Neuron (in vitro differentiated cells): ENCODE measurements at regions not wholly inside any gene's neighbourhood (a gene's known extent, or its start where the extent isn't known, plus 50 kb on each side); places are given as distances from the start of the nearest gene placed in this dataset.

ENCODE experiments used
- H2AFZ ChIP-seq: one replicate; pipeline ENCODE4 v1.6.1; 2013; ENCODE audit warnings: low read depth, mild to moderate bottlenecking, inconsistent platforms, low read length, moderate library complexity
- H3K27me3 ChIP-seq: one replicate; pipeline ENCODE4 v1.6.1; 2013; ENCODE audit warnings: low read length; ENCODE audit not compliant: insufficient read depth
- H3K36me3 ChIP-seq: one replicate; pipeline ENCODE4 v1.6.1; 2013; ENCODE audit warnings: low read length; ENCODE audit not compliant: insufficient read depth
- H3K4me1 ChIP-seq: one replicate; pipeline ENCODE4 v1.6.1; 2013; ENCODE audit warnings: low read length; ENCODE audit not compliant: insufficient read depth
- H3K4me3 ChIP-seq: 2 replicates; pipeline ENCODE4 v1.5.1; 2013; ENCODE audit warnings: mild to moderate bottlenecking, low read length, moderate library complexity
- H3K9me3 ChIP-seq: one replicate; pipeline ENCODE4 v1.6.1; 2013; ENCODE audit warnings: low read length

DNA sequence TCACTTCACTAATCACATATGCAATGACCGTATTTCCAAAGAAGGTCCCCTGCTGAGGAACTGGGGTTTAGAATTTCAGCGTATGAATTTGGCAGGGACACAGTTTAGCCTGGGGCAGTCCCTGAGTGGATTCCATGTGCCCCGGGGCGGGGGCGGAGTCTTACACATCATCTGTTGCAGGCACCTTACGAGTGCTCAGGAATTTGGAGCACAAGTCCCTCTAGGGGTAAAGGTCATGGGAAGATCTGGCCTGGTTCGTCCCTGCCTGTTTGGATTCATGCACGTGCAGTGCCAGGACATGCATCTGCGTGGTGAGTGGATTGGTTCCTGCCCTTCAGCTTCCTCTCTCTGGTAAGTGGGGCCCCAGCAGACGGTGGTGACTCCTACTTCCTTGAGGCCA is 208.3 kb upstream of the C1orf174 start:
- peaks cover 7% of the 10 kb centered on the region for H3K27me3 ChIP-seq
- no peaks in the 10 kb centered on the region for H3K36me3 ChIP-seq
- no peaks in the 10 kb centered on the region for H3K9me3 ChIP-seq
- H3K4me3 ChIP-seq = no peak overlapping the region
- H2AFZ ChIP-seq = no peak overlapping the region
- H3K4me1 ChIP-seq = no peaks in the 10 kb centered on the region

DNA sequence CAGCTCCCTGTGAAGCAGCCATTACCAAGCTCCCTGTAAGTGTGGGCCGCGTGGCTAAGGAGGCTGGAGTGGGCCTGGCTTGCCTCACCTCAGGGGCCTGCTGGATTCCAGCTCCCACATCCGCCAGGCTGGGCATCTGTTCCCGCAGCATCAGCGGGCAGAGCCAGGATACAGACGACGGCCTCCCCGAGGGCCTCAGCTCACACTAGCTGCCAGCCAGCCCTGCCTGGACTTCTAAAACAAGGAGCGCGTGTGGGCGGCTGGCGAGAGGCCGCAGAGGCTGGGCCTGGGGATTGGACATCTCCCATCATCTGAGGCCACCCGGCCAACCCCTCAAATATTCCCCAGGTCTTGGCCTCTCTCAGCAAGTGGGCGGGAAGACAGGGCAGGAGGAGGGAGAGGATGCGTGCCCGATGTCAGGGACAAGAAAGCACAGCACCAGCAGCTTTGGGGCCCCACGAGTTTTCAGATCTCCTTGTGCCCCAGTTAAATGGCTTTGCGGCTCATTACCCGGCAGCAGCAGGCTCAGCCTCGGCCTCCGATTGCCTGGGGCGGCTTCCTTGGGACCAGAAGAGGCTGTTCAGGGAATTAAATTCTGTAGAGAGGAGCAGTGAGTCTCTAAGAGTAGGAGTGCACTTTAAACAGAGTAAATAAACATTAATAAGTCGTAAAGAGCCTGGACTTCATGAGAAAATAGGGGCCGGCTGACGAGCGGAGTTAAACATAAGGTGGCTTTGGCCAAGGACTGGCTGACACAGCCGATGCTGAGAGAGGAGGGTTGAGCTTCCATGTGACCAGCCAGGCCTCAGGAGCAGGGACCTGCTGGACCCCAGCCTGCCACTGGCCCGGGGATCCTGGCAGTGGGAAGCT is 208.9 kb upstream of the C1orf174 start:
- no peaks in the 10 kb centered on the region for H3K9me3 ChIP-seq
- H3K4me3 ChIP-seq = no peak overlapping the region
- H3K36me3 ChIP-seq = no peaks in the 10 kb centered on the region
- no peak overlapping the region for H2AFZ ChIP-seq
- H3K4me1 ChIP-seq = no peaks in the 10 kb centered on the region
- H3K27me3 ChIP-seq = peaks cover 7% of the 10 kb centered on the region

DNA sequence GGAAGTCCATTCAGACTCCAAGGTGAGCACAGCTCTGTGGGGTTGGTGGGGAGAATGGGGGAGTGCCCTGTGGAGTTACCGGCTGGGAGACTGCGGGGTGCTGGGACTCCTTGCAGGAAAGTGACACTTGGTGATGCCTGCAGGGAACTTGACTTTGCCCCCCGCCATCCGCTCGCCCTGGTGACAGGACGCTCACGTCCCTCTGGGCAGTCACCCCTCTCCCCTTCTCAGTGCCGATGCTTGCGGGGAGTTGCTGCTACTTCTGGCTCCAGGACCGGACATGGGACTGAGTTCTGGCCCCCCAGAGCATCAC is 209.5 kb upstream of the C1orf174 start:
- Histone ChIP-seq H3K27me3 (peaks cover 7% of the 10 kb centered on the region), H3K36me3 (no peaks in the 10 kb centered on the region), H3K4me3 (no peak overlapping the region), H2AFZ (no peak overlapping the region), H3K4me1 (no peaks in the 10 kb centered on the region), H3K9me3 (no peaks in the 10 kb centered on the region)

DNA sequence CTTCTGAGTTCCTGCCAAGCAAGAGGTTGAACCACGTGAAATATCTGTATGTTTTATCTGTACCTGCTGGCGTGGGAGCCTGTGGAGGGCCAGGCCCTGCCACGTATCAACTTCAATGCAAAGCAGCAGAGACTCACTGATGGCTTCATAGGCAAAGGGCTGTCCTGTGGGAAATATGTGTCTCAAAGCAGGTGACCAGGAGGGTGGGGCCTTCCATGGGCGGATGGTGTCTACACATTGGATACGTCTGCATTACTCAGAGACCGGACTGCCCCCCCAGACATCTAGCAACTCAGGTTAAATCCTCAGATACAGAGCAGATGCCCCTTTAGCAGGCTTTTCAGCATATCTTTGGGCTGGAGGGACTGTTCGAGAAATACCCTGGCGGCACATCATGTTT is 210.8 kb upstream of the C1orf174 start:
- no peak overlapping the region for H3K4me3 ChIP-seq
- no peak overlapping the region for H2AFZ ChIP-seq
- H3K9me3 ChIP-seq = no peaks in the 10 kb centered on the region
- H3K4me1 ChIP-seq = no peaks in the 10 kb centered on the region
- H3K27me3 ChIP-seq = peaks cover 7% of the 10 kb centered on the region
- no peaks in the 10 kb centered on the region for H3K36me3 ChIP-seq

DNA sequence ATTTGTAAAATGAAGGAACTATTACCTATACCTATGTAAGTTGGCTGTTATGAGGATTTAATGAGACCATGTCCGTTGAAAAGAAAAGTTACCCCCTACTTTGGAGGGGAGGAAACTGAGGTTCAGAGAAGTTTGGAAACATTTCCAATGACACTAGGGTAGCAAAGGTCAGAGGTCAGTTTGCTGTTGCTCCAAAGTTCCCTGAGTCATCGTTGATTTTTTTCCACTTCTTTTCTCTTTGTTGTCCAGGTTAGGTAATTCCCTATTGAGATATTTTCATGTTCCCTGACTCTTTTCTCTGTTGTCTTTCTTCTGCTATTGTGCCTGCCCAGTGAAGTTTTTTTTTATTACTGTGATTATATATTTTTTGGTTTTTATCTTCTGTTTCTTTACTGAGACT is 213.8 kb upstream of the C1orf174 start:
- Histone ChIP-seq H2AFZ (no peak overlapping the region), H3K4me1 (no peaks in the 10 kb centered on the region), H3K36me3 (no peaks in the 10 kb centered on the region), H3K4me3 (no peak overlapping the region), H3K9me3 (no peaks in the 10 kb centered on the region), H3K27me3 (peaks cover 9% of the 10 kb centered on the region)

DNA sequence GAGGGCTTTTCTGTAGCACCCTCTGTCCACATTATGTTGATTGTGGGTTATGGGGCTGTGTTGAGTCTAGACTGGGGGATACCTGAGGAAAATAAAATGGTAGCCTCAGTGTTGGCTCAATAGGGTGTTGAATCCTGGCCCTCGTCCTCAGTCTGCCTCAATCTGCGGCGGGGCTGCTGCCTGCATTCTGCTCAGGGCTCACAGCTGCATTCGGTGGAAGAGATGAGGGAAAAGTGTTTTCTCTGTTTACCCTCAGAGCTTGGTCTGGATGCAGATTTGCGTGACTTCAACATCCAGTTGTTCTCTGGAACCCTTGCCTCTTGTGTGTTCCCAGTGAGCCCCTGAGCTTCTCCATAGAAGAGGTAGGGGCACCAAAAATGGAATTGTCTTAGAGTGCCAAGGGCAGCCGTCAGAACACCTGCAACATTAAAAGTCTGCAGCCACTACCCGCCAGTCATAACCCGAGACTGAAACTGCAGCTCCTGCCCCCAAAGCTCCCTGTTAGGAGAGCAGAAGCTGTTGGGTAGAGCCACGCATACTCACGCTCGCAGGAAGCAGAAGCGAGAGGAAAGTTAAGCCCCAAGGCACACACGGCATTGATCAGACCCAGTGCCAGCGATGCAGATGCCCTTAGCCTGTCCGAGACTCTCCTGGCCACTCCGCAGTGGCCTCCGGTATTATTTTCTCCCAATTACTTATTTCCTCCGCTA is 215.3 kb upstream of the C1orf174 start:
- H3K4me3 ChIP-seq = no peak overlapping the region
- no peak overlapping the region for H2AFZ ChIP-seq
- no peaks in the 10 kb centered on the region for H3K4me1 ChIP-seq
- H3K9me3 ChIP-seq = no peaks in the 10 kb centered on the region
- peaks cover 12% of the 10 kb centered on the region for H3K27me3 ChIP-seq
- no peaks in the 10 kb centered on the region for H3K36me3 ChIP-seq

DNA sequence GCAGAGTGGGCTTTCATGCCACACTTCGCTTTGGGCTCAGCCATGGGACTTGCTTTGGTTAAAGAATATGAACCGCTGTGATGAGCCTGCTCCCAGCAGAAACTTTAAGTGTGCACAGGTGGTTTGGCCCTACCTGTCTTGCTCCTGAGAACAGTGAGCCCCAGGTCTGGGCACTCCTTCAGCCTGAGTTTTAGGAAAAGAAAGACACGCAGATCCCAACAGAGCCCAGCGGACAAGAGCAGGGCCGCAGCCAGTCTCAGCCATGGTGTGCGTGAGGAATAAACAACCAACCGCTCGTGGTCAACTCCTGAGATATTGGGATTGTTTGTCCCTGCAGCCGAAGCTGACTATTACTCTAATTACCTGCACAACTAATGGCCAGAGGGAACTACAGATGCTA is 217.1 kb upstream of the C1orf174 start:
- H2AFZ ChIP-seq = no peak overlapping the region
- peaks cover 14% of the 10 kb centered on the region for H3K27me3 ChIP-seq
- H3K4me1 ChIP-seq = no peaks in the 10 kb centered on the region
- H3K36me3 ChIP-seq = no peaks in the 10 kb centered on the region
- H3K4me3 ChIP-seq = no peak overlapping the region
- H3K9me3 ChIP-seq = no peaks in the 10 kb centered on the region

DNA sequence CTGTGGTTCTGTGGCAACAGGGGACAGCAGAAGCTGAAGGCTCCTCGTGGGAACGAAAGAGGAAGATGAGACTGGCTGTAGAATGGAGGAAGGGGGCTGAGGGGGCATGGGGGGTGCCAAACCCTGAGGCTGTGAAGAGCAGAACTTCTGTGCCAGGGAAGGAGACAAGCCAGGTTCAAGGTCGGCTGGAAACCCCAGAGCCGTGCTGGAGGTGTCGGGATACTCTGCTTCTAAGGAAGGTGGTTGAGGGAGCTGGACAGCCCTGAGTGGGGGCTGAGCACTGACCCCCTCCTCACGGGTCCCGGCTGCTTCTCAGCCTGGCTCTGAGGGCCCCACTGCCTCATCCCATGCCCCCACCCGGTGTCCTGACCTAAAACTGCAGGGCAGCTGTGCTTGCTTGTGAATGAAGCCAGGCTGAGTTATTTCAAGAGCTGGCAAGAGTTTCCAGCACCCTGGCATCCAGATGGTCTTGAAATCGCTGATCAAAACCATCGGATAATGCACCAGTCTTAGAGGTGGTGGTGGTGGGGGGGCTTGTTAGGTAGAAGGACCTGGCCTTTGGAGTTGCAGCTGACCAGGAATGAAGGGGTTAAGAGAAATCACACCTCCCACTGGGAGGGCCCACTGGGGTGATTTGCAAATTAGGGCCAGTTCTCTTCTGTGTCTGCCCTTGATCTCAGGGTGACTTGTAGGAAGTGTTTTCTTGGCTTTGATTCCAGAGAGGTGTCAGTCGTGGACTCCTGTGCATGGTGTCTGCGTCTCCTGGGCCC is 218.9 kb upstream of the C1orf174 start:
- Histone ChIP-seq H3K27me3 (peaks cover 14% of the 10 kb centered on the region), H3K4me1 (no peaks in the 10 kb centered on the region)

DNA sequence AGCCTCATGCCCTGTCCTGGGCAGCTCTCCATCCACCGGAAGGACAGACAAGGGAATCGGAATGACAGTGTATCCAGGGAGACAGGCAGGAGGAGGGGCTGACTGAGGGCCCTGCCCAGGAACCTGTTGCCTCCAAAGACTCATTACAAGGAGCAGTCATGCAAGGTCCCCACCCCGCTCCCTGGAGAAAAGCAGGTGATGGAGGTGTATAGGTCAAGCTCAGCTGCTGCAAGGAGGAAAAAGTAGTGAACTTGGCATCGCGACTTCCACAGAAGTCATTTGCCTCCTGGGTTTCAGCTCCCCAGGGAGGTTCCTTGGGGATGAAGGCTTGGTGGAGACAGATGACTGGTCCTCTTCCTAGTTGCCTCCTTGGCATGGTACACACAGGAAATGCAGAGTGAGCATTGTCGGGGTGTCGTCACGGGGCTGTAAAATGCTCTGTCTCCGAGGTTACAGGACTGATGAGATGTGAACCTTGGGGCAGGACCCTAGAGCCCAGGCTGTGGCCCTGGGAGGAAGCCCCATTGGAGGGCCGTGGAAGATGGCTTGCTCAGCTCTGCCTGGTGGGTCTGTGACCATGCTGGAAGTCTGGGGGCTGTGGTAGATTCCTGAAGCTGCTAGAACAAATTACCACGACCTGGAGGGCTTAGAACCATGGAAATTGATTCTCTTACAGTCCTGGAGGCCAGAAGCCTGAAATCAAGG is 219.6 kb upstream of the C1orf174 start:
- no peaks in the 10 kb centered on the region for H3K36me3 ChIP-seq
- no peak overlapping the region for H3K4me3 ChIP-seq
- H3K4me1 ChIP-seq = no peaks in the 10 kb centered on the region

More for the DNA sequence above, 218.9 kb upstream of the C1orf174 start:
- Histone ChIP-seq H3K4me3 (no peak overlapping the region), H3K36me3 (no peaks in the 10 kb centered on the region), H3K9me3 (no peaks in the 10 kb centered on the region), H2AFZ (no peak overlapping the region)

DNA sequence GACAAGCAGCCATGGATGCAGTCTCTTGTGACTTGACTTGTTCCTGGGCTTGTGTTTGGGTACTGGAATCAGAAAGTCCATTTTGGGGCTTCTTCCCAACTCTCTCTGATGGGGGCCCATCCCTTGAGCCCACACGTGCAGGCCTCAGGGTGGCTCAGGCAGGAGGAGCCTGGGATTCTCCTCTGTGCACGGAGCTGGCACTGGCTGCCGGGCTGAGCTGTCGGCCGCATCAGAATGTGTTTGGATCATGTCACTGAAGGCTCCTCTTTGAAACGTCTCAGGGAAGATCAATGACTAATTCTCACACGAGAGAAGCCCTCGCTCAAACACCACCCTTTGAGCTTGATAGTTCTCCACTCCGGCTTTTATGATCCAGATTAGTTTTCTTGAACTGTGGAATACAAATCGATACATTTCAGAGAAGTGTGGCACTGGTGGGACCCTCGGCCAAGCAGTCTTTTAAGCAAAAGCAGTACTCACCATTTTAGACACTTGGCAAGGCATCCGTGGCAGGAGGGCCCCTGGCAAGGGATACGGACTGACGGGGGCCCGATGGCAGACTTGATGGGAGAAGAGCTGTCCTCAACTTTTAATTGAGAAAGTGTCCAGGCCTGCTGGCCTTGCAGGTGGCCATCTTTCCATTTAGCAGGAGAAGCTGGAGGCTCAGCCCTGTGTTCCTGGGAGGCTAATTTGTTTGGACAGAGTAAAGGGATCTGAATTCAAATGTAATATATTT is 220.7 kb upstream of the C1orf174 start:
- H3K27me3 ChIP-seq = peaks cover 14% of the 10 kb centered on the region
- H3K9me3 ChIP-seq = no peaks in the 10 kb centered on the region
- H3K4me3 ChIP-seq = no peak overlapping the region
- H3K4me1 ChIP-seq = no peaks in the 10 kb centered on the region
- H2AFZ ChIP-seq = no peak overlapping the region
- no peaks in the 10 kb centered on the region for H3K36me3 ChIP-seq

More for the DNA sequence above, 219.6 kb upstream of the C1orf174 start:
- Histone ChIP-seq H3K9me3 (no peaks in the 10 kb centered on the region), H3K27me3 (peaks cover 14% of the 10 kb centered on the region), H2AFZ (no peak overlapping the region)

DNA sequence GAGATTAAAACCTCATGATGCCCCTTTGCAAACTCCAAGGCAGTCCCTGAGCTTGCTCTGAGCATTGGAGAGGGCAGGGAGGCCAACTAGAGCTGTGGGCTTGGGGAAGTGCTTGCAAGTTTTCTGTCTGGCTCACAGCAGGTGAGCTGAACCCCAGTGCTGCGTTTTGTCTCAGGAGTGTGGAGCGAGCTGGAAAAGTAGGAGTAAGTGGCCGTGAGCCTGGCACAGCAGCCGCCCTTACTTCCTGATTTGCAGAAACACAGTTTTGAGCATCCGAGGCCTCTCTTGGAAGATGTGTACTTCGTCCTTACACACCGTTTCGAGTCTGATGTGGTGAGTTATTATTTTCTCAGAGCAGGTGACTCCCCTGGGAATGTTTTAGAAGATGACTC is 221.2 kb upstream of the C1orf174 start:
- peaks cover 14% of the 10 kb centered on the region for H3K27me3 ChIP-seq
- no peaks in the 10 kb centered on the region for H3K9me3 ChIP-seq
- no peak overlapping the region for H2AFZ ChIP-seq
- no peak overlapping the region for H3K4me3 ChIP-seq
- no peaks in the 10 kb centered on the region for H3K4me1 ChIP-seq
- no peaks in the 10 kb centered on the region for H3K36me3 ChIP-seq

DNA sequence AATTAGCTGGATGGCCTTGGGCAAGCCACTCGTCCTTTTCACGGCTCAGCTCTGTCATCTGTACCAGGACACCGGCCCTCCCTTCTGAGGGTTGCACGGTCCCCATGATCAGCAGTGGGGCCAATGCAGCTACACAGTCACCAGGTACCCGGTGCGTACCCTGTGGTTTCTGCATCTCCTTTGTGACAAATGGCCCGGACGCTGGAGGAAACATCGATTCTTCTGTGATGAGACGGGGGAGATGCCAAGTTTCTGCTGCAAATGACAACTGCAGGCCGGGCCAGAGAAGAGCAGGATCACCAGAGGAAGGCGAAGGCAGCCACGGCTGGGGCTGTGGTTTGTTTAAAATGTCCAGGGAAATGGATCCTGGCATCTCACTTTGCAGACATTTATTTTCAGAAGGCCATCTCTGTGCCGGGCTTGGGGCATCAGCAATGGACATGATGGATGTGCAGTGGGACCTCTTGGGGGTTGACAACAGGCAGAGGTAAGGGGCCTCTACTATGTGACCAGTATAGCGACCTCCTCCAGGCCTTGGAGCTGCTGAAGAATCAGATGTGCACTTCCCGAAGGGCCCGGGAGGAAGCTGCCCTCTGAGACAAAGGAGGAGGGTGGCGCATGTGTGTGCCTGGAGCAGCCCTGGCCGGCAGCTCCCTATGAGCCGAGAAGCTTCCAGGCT is 221.9 kb upstream of the C1orf174 start:
- Histone ChIP-seq H3K4me3 (no peak overlapping the region), H3K27me3 (peaks cover 13% of the 10 kb centered on the region), H2AFZ (no peak overlapping the region), H3K9me3 (no peaks in the 10 kb centered on the region), H3K4me1 (no peaks in the 10 kb centered on the region), H3K36me3 (no peaks in the 10 kb centered on the region)
